ENCODE measurements at regions not wholly inside any gene's neighbourhood (a gene's known extent, or its start where the extent isn't known, plus 50 kb on each side); places are given as distances from the start of the nearest gene placed in this dataset.

- WGBS, 2 donors = 94 to 95% methylated on average over 3 of the region's 3 CpGs
- Histone ChIP-seq H3K9me3 (no peaks in the 10 kb centered on the region), H3K27ac (no peak overlapping the region), H3K4me1 (no peaks in the 10 kb centered on the region), H3K4me3 (replicated peaks in 1 of 3) (no peak overlapping the region), H3K27me3 (no peaks in the 10 kb centered on the region), H3K36me3 (no peaks in the 10 kb centered on the region)
- intact Hi-C loops (cut with DNase I) = no loop called here
- no peak for DNase-seq
- TF ChIP-seq POLR2A (IDR thresholded peaks at IDR 0.05) (no peak), CTCF (IDR thresholded peaks at IDR 0.05) (no peak)
Observed at GRCh38 chr2:11932962-11933361, 186.5 kb downstream of the LPIN1 start.

DNA sequence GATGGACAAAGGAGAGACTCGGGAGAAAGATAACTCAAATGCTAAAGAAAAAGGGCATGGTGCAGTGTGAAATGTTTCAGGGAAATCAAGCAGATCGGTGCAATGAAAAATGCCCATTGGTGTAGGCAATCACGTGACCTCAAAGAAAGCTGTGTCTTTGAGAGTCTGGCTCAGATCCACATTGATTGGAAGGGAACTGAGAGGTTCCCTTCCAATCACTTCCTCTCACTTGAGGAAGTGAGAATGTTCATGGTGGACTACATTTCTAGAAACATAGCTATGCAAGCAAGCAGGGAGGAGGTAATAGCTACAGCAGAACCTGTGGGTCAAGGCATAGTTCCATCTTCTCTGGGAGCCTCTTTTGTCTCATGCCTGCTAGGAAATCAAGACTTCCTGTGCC is 187.4 kb downstream of the LPIN1 start:
- intact Hi-C loops (cut with DNase I) = no loop called here
- DNase-seq = no peak
- no peak overlapping the region for H3K27ac ChIP-seq
- no peaks in the 10 kb centered on the region for H3K9me3 ChIP-seq
- H3K4me1 ChIP-seq = no peaks in the 10 kb centered on the region
- no peaks in the 10 kb centered on the region for H3K36me3 ChIP-seq
- H3K4me3 ChIP-seq (replicated peaks in 1 of 3) = no peak overlapping the region
- H3K27me3 ChIP-seq = no peaks in the 10 kb centered on the region
- TF ChIP-seq CTCF (IDR thresholded peaks at IDR 0.05) (no peak), POLR2A (IDR thresholded peaks at IDR 0.05) (no peak)
- WGBS, 2 donors = 91 to 93% methylated on average over 3 of the region's 3 CpGs

DNA sequence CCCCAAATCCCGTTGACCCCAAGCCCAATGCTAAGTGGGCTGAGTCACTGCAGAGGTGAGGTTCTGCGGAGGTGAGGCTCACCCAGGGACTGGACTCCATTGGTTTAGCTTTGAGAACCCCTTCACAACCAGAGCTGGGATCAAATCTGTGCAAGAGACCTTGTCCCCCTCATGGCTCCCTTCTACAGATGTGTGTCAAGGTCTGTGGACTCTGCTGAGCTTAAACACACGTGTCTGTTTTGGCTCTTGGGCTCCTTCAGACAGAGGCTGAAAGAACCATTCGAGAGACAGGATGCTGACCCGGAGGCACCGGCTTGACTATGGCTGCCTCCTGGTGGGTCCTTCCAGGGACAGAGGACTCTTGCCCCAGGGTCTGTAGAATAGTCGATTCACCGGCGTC is 190.3 kb downstream of the LPIN1 start:
- intact Hi-C loops (cut with DNase I) = no loop called here
- no peaks in the 10 kb centered on the region for H3K4me1 ChIP-seq

DNA sequence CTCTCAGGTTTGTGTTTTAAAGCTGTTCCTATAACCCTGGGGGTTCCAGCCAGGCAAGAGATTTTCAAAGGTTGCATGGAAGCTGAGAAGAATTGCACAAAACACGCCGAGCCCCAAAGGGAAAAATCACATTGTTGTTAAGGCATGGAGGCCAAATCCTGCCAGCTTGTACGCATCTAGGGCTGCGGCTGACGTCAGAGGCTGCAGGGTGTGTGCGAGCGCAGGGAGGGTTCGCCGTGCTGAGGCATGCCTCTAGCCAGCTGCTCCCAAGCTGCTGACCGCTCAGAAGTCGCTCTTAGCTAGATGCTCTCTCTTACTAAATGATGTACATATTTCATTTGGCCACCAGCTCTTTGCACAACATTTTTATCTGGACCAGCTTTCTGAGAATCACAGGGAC is 191.8 kb downstream of the LPIN1 start:
- no peak for DNase-seq
- Histone ChIP-seq H3K27me3 (no peaks in the 10 kb centered on the region), H3K9me3 (no peaks in the 10 kb centered on the region), H3K27ac (no peak overlapping the region), H3K4me1 (no peaks in the 10 kb centered on the region), H3K4me3 (replicated peaks in 1 of 3) (no peak overlapping the region), H3K36me3 (no peaks in the 10 kb centered on the region)
- intact Hi-C loops (cut with DNase I) = no loop called here
- TF ChIP-seq POLR2A (IDR thresholded peaks at IDR 0.05) (no peak), CTCF (IDR thresholded peaks at IDR 0.05) (no peak)
- WGBS, 2 donors = 85 to 95% methylated on average over 11 of the region's 11 CpGs

More for the DNA sequence above, 190.3 kb downstream of the LPIN1 start:
- 89 to 96% methylated on average over 8 to 9 of the region's 9 CpGs for WGBS, 2 donors
- no peak for DNase-seq
- Histone ChIP-seq H3K27ac (no peak overlapping the region), H3K4me3 (replicated peaks in 1 of 3) (no peak overlapping the region), H3K9me3 (no peaks in the 10 kb centered on the region), H3K36me3 (no peaks in the 10 kb centered on the region), H3K27me3 (no peaks in the 10 kb centered on the region)
- TF ChIP-seq POLR2A (IDR thresholded peaks at IDR 0.05) (no peak), CTCF (IDR thresholded peaks at IDR 0.05) (no peak)

GRCh38 chr2:11939523-11939922 is 193.1 kb downstream of the LPIN1 start:
- Histone ChIP-seq H3K4me3 (replicated peaks in 1 of 3) (no peak overlapping the region), H3K4me1 (no peaks in the 10 kb centered on the region), H3K27me3 (no peaks in the 10 kb centered on the region), H3K27ac (no peak overlapping the region), H3K36me3 (no peaks in the 10 kb centered on the region), H3K9me3 (no peaks in the 10 kb centered on the region)
- intact Hi-C loops (cut with DNase I) = no loop called here
- DNase-seq = no peak
- TF ChIP-seq CTCF (IDR thresholded peaks at IDR 0.05) = no peak
- no peak for TF ChIP-seq POLR2A (IDR thresholded peaks at IDR 0.05)
- 86 to 92% methylated on average over 2 of the region's 2 CpGs for WGBS, 2 donors
